T47D (cell line): ENCODE measurements at regions not wholly inside any gene's neighbourhood (a gene's known extent, or its start where the extent isn't known, plus 50 kb on each side); places are given as distances from the start of the nearest gene placed in this dataset.

Experiments used
- DNase-seq, 2 experiments: peaks; one replicate each; pipeline versions ENCODE4 v3.0.0 to v3.0.0-alpha.2; 2011 to 2012; ENCODE audit warnings: low read depth in 1 of 2, low spot score in 1 of 2
- JUND ChIP-seq: IDR thresholded peaks from 2 replicates; pipeline ENCODE4 v1.6.1; 2012; ENCODE audit warnings: low read depth
- in situ Hi-C: cut with HindIII; loops from 2 replicates; pipeline ENCODE4 v1.10.0; 2016; ENCODE audit warnings: low sequenced_read_pairs, low pct_unique_long_range_greater_than_20kb

- no peak for DNase-seq
- no peak for TF ChIP-seq JUND
- in situ Hi-C loops, result no loop called here
These were observed 741.3 kb downstream of the DOK5 start for GRCh38 chr20:55216525-55217242.

GRCh38 chr20:55213653-55214052, 738.3 kb downstream of the DOK5 start:
- TF ChIP-seq JUND, result no peak
- in situ Hi-C loops, result no loop called here

GRCh38 chr20:55211481-55211880, 736.1 kb downstream of the DOK5 start:
- in situ Hi-C loops, result no loop called here
- no peak for DNase-seq

More at GRCh38 chr20:55213653-55214052, 738.3 kb downstream of the DOK5 start:
- DNase-seq, result no peak

GRCh38 chr20:55205665-55206064, 730.3 kb downstream of the DOK5 start:
- no peak for DNase-seq
- in situ Hi-C loops, result no loop called here

More at GRCh38 chr20:55211481-55211880, 736.1 kb downstream of the DOK5 start:
- TF ChIP-seq JUND, result no peak

GRCh38 chr20:55200317-55200716, 724.9 kb downstream of the DOK5 start:
- no peak for TF ChIP-seq JUND
- DNase-seq, result no peak
- in situ Hi-C loops, result no loop called here

More at GRCh38 chr20:55205665-55206064, 730.3 kb downstream of the DOK5 start:
- TF ChIP-seq JUND, result no peak

GRCh38 chr20:55194947-55195346, 719.6 kb downstream of the DOK5 start:
- DNase-seq, result no peak
- in situ Hi-C loops, result no loop called here
- TF ChIP-seq JUND, result no peak

- TF ChIP-seq JUND, result no peak
- no peak for DNase-seq
- in situ Hi-C loops, result no loop called here
These were observed 710.8 kb downstream of the DOK5 start for GRCh38 chr20:55186228-55186627.

GRCh38 chr20:55175081-55175480, 699.7 kb downstream of the DOK5 start:
- no peak for TF ChIP-seq JUND
- no peak for DNase-seq
- in situ Hi-C loops, result no loop called here

- in situ Hi-C loops, result no loop called here
- no peak for DNase-seq
- no peak for TF ChIP-seq JUND
These were observed 699.2 kb downstream of the DOK5 start for GRCh38 chr20:55174635-55175034.

GRCh38 chr20:55174172-55174571, 698.8 kb downstream of the DOK5 start:
- no peak for TF ChIP-seq JUND
- in situ Hi-C loops, result no loop called here
- no peak for DNase-seq

- in situ Hi-C loops, result no loop called here
- no peak for TF ChIP-seq JUND
- DNase-seq, result no peak
These were observed 698.2 kb downstream of the DOK5 start for GRCh38 chr20:55173601-55174000.

GRCh38 chr20:55172310-55173002, 697.1 kb downstream of the DOK5 start:
- in situ Hi-C loops, result no loop called here
- no peak for DNase-seq
- TF ChIP-seq JUND, result no peak

- no peak for DNase-seq
- in situ Hi-C loops, result no loop called here
- TF ChIP-seq JUND, result no peak
These were observed 690.7 kb downstream of the DOK5 start for GRCh38 chr20:55166063-55166462.

- no peak for TF ChIP-seq JUND
- DNase-seq, result no peak
- in situ Hi-C loops, result no loop called here
These were observed 685.6 kb downstream of the DOK5 start for GRCh38 chr20:55160996-55161395.
